ENCODE measurements at regions not wholly inside any gene's neighbourhood (a gene's known extent, or its start where the extent isn't known, plus 50 kb on each side); places are given as distances from the start of the nearest gene placed in this dataset.

DNA sequence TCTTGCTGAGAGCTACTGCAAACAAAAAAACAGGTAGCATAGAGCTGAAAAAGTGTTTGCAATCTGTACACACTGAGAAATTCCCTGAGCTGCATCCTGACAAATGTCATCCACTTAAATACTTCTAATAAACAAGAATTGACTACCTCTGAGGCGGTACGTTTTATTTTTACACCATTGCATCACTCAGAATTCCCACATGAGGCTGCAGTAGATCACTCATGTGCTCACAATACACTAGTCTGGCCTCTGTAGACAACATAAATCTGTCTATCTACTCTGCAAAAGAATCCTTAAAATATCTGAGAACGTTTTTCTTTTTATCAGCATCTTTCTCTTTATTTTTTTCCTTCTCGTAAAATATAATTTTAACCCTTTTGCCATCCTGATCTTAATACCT is 661.4 kb downstream of the EPHA7 start:
- H3K79me1 ChIP-seq (ENCODE audit: low read depth, low read length), result no peaks in the 10 kb centered on the region
- ChIA-PET POLR2A (ENCODE audit: partially characterized antibody) (no interaction called here), CTCF (ENCODE audit: partially characterized antibody) (interaction anchor here (0.8 to 1.9 kb wide), 2 partner anchors 53 to 1420 kb away, joined by 3 to 6 read pairs; no protein-coding TSS in a partner anchor)
- H3K23me2 ChIP-seq (ENCODE audit: low read depth, low read length), result no peaks in the 10 kb centered on the region
- H4K20me1 ChIP-seq (replicated peaks in 1 of 2; ENCODE audit: control insufficient read depth in 1 of 2, insufficient read depth in 2 of 2, low read length in 2 of 2), result no peaks in the 10 kb centered on the region
- no peaks in the 10 kb centered on the region for H3K27me3 ChIP-seq (replicated peaks in 1 of 4; ENCODE audit: control insufficient read depth in 3 of 4, extremely low read depth in 1 of 4, insufficient read depth in 3 of 4, low read length in 3 of 4)
- H3K4me1 ChIP-seq (replicated peaks in 1 of 4; ENCODE audit: control insufficient read depth in 3 of 4, insufficient read depth in 4 of 4, low read length in 3 of 4), result no peaks in the 10 kb centered on the region
- H4K91ac ChIP-seq (replicated peaks; ENCODE audit: insufficient read length, low read length), result no peak overlapping the region
- peak overlapping the region; percentile 82; the same call in 1 of the 2 replicates for H2AFZ ChIP-seq (ENCODE audit: low read length)
- no peak overlapping the region for H4K5ac ChIP-seq (ENCODE audit: insufficient read length, low read depth, low read length)
- WGBS, 2 experiments (ENCODE audit: extremely low coverage in 1 of 2, insufficient coverage in 1 of 2, insufficient read length in 1 of 2, insufficient replicate concordance in 2 of 2, low coverage in 1 of 2, low lambda C conversion rate in 2 of 2, missing lambda C conversion rate in 1 of 2), result 93 to 100% methylated on average over 2 to 4 of the region's 4 CpGs
- no peak for DNase-seq (ENCODE audit: low read depth in 1 of 2, low spot score in 2 of 2)
- H3K9ac ChIP-seq (replicated peaks in 1 of 4; ENCODE audit: extremely low read depth in 1 of 4, low read depth in 3 of 4, low read length in 3 of 4), result no peak overlapping the region
- no peak overlapping the region for H3K18ac ChIP-seq (ENCODE audit: extremely low read depth, low read length)
- no peak overlapping the region for H2AK5ac ChIP-seq (ENCODE audit: low read depth, low read length)
- no peak overlapping the region for H3K27ac ChIP-seq (ENCODE audit: low read depth, low read length)
- no peaks in the 10 kb centered on the region for H3K79me2 ChIP-seq (ENCODE audit: control insufficient read depth in 1 of 2, insufficient read depth in 2 of 2, low read length in 2 of 2)
- H3K9me3 ChIP-seq (ENCODE audit: insufficient read depth in 2 of 2, low read depth in 1 of 2, low read length in 1 of 2), result 0 out of 4 replicates have a peak, but pooled peaks cover 0 to 1% of the 10 kb centered on the region in 2 experiments
- no peak overlapping the region for H2BK12ac ChIP-seq (ENCODE audit: low read depth, low read length)
- H3K23ac ChIP-seq (ENCODE audit: insufficient read length), result no peak overlapping the region
- no peak overlapping the region for H2BK120ac ChIP-seq (replicated peaks; ENCODE audit: low read depth, low read length)
- no peaks in the 10 kb centered on the region for H3K36me3 ChIP-seq (ENCODE audit: control insufficient read depth in 2 of 4, insufficient read depth in 4 of 4, low read length in 3 of 4)
- H2BK20ac ChIP-seq (ENCODE audit: low read length), result no peak overlapping the region
- H2BK5ac ChIP-seq (ENCODE audit: low read depth, low read length), result no peak overlapping the region
- H4K8ac ChIP-seq (ENCODE audit: extremely low read depth, insufficient read depth, low read length), result no peak overlapping the region
- no peak overlapping the region for H3K14ac ChIP-seq (ENCODE audit: insufficient read length)
- FAIRE-seq, result no peak
- no peak overlapping the region for H3K56ac ChIP-seq (replicated peaks; ENCODE audit: insufficient read length, low read depth, low read length)
- H3K4me2 ChIP-seq (ENCODE audit: insufficient read depth in 1 of 2, low read depth in 2 of 2, low read length in 2 of 2), result no peak overlapping the region
- H3K4me3 ChIP-seq (ENCODE audit: extremely low read depth in 1 of 4, insufficient read depth in 2 of 4, low read depth in 3 of 4, low read length in 4 of 4), result no peak overlapping the region
- H2BK15ac ChIP-seq (ENCODE audit: low read length), result no peak overlapping the region
- no peak overlapping the region for H3K4ac ChIP-seq (replicated peaks; ENCODE audit: insufficient read length, low read depth, low read length)
- no peak for TF ChIP-seq SP4 (IDR thresholded peaks at IDR 0.05; ENCODE audit: low read length)
- TF ChIP-seq FOSL1 (IDR thresholded peaks at IDR 0.05; ENCODE audit: insufficient read depth, low read depth, low read length), result no peak
- TF ChIP-seq EGR1 (IDR thresholded peaks at IDR 0.05; ENCODE audit: borderline replicate concordance, low read depth, low read length), result no peak
- no peak for TF ChIP-seq NRF1 (IDR thresholded peaks at IDR 0.05; ENCODE audit: low read depth, low read length)
- TF ChIP-seq CEBPB (IDR thresholded peaks at IDR 0.05; ENCODE audit: low read depth, low read length), result no peak
- no peak for TF ChIP-seq POLR2A (IDR thresholded peaks at IDR 0.05; ENCODE audit: control extremely low read depth in 1 of 2, low read depth in 2 of 2, low read length in 2 of 2)
- no peak for TF ChIP-seq CTBP2 (IDR thresholded peaks at IDR 0.05; ENCODE audit: borderline replicate concordance, insufficient read depth, insufficient read length, low read length)
- TF ChIP-seq SUZ12 (IDR thresholded peaks at IDR 0.05; ENCODE audit: low read length), result no peak
- TF ChIP-seq KDM1A (IDR thresholded peaks at IDR 0.05; ENCODE audit: borderline replicate concordance, low read length), result no peak
- no peak for TF ChIP-seq GABPA (IDR thresholded peaks at IDR 0.05; ENCODE audit: borderline replicate concordance, insufficient read depth, low read length)
- TF ChIP-seq ASH2L (IDR thresholded peaks at IDR 0.05; ENCODE audit: low read length), result no peak
- TF ChIP-seq JUND (IDR thresholded peaks at IDR 0.05; ENCODE audit: low read length), result no peak
- no peak for TF ChIP-seq TAF7 (optimal IDR thresholded peaks at IDR 0.05; ENCODE audit: borderline replicate concordance, low read depth, low read length)

Measured in H1 (cell line).